Neural cell (in vitro differentiated cells): ENCODE measurements at regions not wholly inside any gene's neighbourhood (a gene's known extent, or its start where the extent isn't known, plus 50 kb on each side); places are given as distances from the start of the nearest gene placed in this dataset.

Experiments used
- H2AFZ ChIP-seq: fragments of 200-600, 300-800 bp; sonication (generic), shearing (Covaris generic); 2 replicates; pipeline ENCODE4 v1.6.0; 2014; ENCODE audit warnings: low read depth, mild to moderate bottlenecking, antibody characterized with exemption, low read length, moderate library complexity
- H3F3A ChIP-seq: fragments of 200-600 bp; shearing (Covaris generic); 2 replicates; pipeline ENCODE4 v1.6.1; 2016; ENCODE audit warnings: mild to moderate bottlenecking, moderate library complexity, mixed read lengths, antibody characterized with exemption, low read length; ENCODE audit not compliant: insufficient read depth, poor library complexity, severe bottlenecking
- H3K27ac ChIP-seq: fragments of 200-600, 300-800 bp; sonication (generic), shearing (Covaris generic); 2 replicates; pipeline ENCODE4 v1.5.1; 2014; ENCODE audit warnings: mild to moderate bottlenecking, low read length, moderate library complexity
- H3K27me3 ChIP-seq: fragments of 300-800, 200-600 bp; sonication (generic), shearing (Covaris generic); 2 replicates; pipeline ENCODE4 v1.6.0; 2014; ENCODE audit warnings: mild to moderate bottlenecking, low read depth, low read length, moderate library complexity; ENCODE audit not compliant: insufficient read depth
- H3K36me3 ChIP-seq: fragments of 300-800, 200-600 bp; sonication (generic), shearing (Covaris generic); 2 replicates; pipeline ENCODE4 v1.5.1; 2014; ENCODE audit warnings: mild to moderate bottlenecking, antibody characterized with exemption, low read length, moderate library complexity; ENCODE audit not compliant: insufficient read depth
- H3K4me2 ChIP-seq: fragments of 300-800, 200-600 bp; sonication (generic), shearing (Covaris generic); 2 replicates; pipeline ENCODE4 v1.6.0; 2014; ENCODE audit warnings: mild to moderate bottlenecking, low read length
- H3K4me3 ChIP-seq: fragments of 300-800, 200-600 bp; sonication (generic), shearing (Covaris generic); 2 replicates; pipeline ENCODE4 v1.5.1; 2014; ENCODE audit warnings: mild to moderate bottlenecking, low read length, moderate library complexity
- H3K79me2 ChIP-seq: fragments of 200-600 bp; shearing (Covaris generic); replicated peaks from 2 replicates; pipeline ENCODE4 v1.6.0; 2014; ENCODE audit warnings: mild to moderate bottlenecking, low read length, moderate library complexity; ENCODE audit not compliant: insufficient read depth
- H3K9ac ChIP-seq: fragments of 300-800, 200-600 bp; sonication (generic), shearing (Covaris generic); 2 replicates; pipeline ENCODE4 v1.6.1; 2016; ENCODE audit warnings: mild to moderate bottlenecking, low read length, mixed read lengths
- H3K9me2 ChIP-seq: fragments of 200-600 bp; shearing (Covaris generic); 2 replicates; pipeline ENCODE4 v1.6.1; 2016; ENCODE audit warnings: mild to moderate bottlenecking, low read length, mixed read lengths; ENCODE audit not compliant: insufficient read depth
- H3K9me3 ChIP-seq: fragments of 200-600, 300-800 bp; sonication (generic), shearing (Covaris generic); 2 replicates; pipeline ENCODE4 v1.6.1; 2016; ENCODE audit warnings: mild to moderate bottlenecking, mixed run types, low read length, moderate library complexity, mixed read lengths
- H4K20me1 ChIP-seq: fragments of 200-600 bp; shearing (Covaris generic); 2 replicates; pipeline ENCODE4 v1.6.1; 2016; ENCODE audit warnings: mild to moderate bottlenecking, mixed run types; ENCODE audit not compliant: insufficient read depth
- CTCF ChIP-seq: fragments of 450-650 bp; IDR thresholded peaks from 2 replicates; pipeline ENCODE4 v1.5.1; 2014; ENCODE audit warnings: antibody characterized with exemption, mild to moderate bottlenecking, moderate library complexity; ENCODE audit not compliant: poor library complexity, severe bottlenecking
- EP300 ChIP-seq: fragments of 450-650 bp; conservative IDR thresholded peaks from 2 replicates; pipeline ENCODE4 v1.6.1; 2014; ENCODE audit warnings: antibody characterized with exemption, mild to moderate bottlenecking, moderate library complexity; ENCODE audit not compliant: poor library complexity, severe bottlenecking
- EZH2 ChIP-seq: fragments of 200-600, 300-800 bp; shearing (Covaris generic), sonication (generic); IDR thresholded peaks from 2 replicates; pipeline ENCODE4 v1.6.1; 2014; ENCODE audit warnings: antibody characterized with exemption, low read length, borderline replicate concordance, mild to moderate bottlenecking; ENCODE audit not compliant: insufficient read depth, poor library complexity, severe bottlenecking
- MXI1 ChIP-seq: fragments of 450-650 bp; conservative IDR thresholded peaks from 2 replicates; pipeline ENCODE4 v1.6.1; 2014; ENCODE audit warnings: antibody characterized with exemption, mild to moderate bottlenecking; ENCODE audit not compliant: poor library complexity, severe bottlenecking
- POLR2AphosphoS5 ChIP-seq: IDR thresholded peaks from 2 replicates; pipeline ENCODE4 v1.6.1; 2012
- RAD21 ChIP-seq: fragments of 450-650 bp; conservative IDR thresholded peaks from 2 replicates; pipeline ENCODE4 v1.6.1; 2014; ENCODE audit warnings: antibody characterized with exemption, mild to moderate bottlenecking, moderate library complexity
- REST ChIP-seq: IDR thresholded peaks from 2 replicates; pipeline ENCODE4 v1.6.1; 2012; ENCODE audit warnings: borderline replicate concordance
- SMC3 ChIP-seq: fragments of 450-650 bp; conservative IDR thresholded peaks from 2 replicates; pipeline ENCODE4 v1.6.1; 2014; ENCODE audit warnings: antibody characterized with exemption, mild to moderate bottlenecking, moderate library complexity; ENCODE audit not compliant: poor library complexity
- TAF1 ChIP-seq: IDR thresholded peaks from 2 replicates; pipeline ENCODE4 v1.6.1; 2012; ENCODE audit warnings: low read depth

- Histone ChIP-seq H3K36me3 (no peaks in the 10 kb centered on the region), H3K9me3 (no peaks in the 10 kb centered on the region), H2AFZ (no peak overlapping the region), H3K4me3 (no peak overlapping the region), H3K9ac (no peak overlapping the region), H3K79me2 (no peaks in the 10 kb centered on the region), H3K27me3 (no peaks in the 10 kb centered on the region), H3K27ac (no peak overlapping the region), H3F3A (no peaks in the 10 kb centered on the region), H4K20me1 (no peaks in the 10 kb centered on the region), H3K9me2 (no peaks in the 10 kb centered on the region), H3K4me2 (no peak overlapping the region)
- no peak for TF ChIP-seq EZH2
- no peak for TF ChIP-seq CTCF
- no peak for TF ChIP-seq TAF1
- no peak for TF ChIP-seq EP300
- TF ChIP-seq REST: no peak
- no peak for TF ChIP-seq RAD21
- no peak for TF ChIP-seq SMC3
- TF ChIP-seq POLR2AphosphoS5: no peak
- TF ChIP-seq MXI1: no peak
These were observed 165.8 kb downstream of the NUP210 start for GRCh38 chr3:13254028-13254951.

- Histone ChIP-seq H4K20me1 (no peaks in the 10 kb centered on the region), H3F3A (no peaks in the 10 kb centered on the region), H3K9me2 (no peaks in the 10 kb centered on the region), H3K27me3 (no peaks in the 10 kb centered on the region), H3K9ac (no peak overlapping the region), H2AFZ (no peak overlapping the region), H3K27ac (no peak overlapping the region), H3K4me2 (no peak overlapping the region), H3K9me3 (no peaks in the 10 kb centered on the region), H3K79me2 (no peaks in the 10 kb centered on the region), H3K4me3 (no peak overlapping the region), H3K36me3 (no peaks in the 10 kb centered on the region)
- TF ChIP-seq TAF1 (no peak), EP300 (no peak), RAD21 (no peak), SMC3 (no peak), CTCF (no peak)
These were observed 166.7 kb downstream of the NUP210 start for GRCh38 chr3:13253208-13253937.
